Right renal pelvis (tissue), 4 donors: ENCODE measurements at regions not wholly inside any gene's neighbourhood (a gene's known extent, or its start where the extent isn't known, plus 50 kb on each side); places are given as distances from the start of the nearest gene placed in this dataset.
A peak's percentile ranks its signal among the peaks of the same experiment; 100 is the strongest.
"Not testable (repeated sequence)": the region's sequence is repeated elsewhere in the genome, so short reads cannot be mapped to it uniquely, and the experiment has no call there.

Experiments used
- DNase-seq, 4 donors: peaks; one replicate each; pipeline ENCODE4 v3.0.0-alpha.2; 2013; ENCODE audit warnings: low read depth in 4 of 4, low spot score in 3 of 4, missing footprints in 1 of 4

GRCh38 chr9:2387166-2387565 lies 234.4 kb upstream of the VLDLR start:
- no peak for DNase-seq

GRCh38 chr9:2389404-2389803 lies 232.2 kb upstream of the VLDLR start:
- no peak for DNase-seq

- DNase-seq: no peak
These were observed 231.6 kb upstream of the VLDLR start for GRCh38 chr9:2390028-2390427.

GRCh38 chr9:2391509-2392132 lies 230.0 kb upstream of the VLDLR start:
- not testable (repeated sequence) for DNase-seq

- not testable (repeated sequence) for DNase-seq
These were observed 227.4 kb upstream of the VLDLR start for GRCh38 chr9:2394087-2394741.

GRCh38 chr9:2395814-2396612 lies 225.6 kb upstream of the VLDLR start:
- DNase-seq: no peak

GRCh38 chr9:2396622-2397285 lies 224.8 kb upstream of the VLDLR start:
- no peak for DNase-seq

GRCh38 chr9:2397875-2398274 lies 223.7 kb upstream of the VLDLR start:
- DNase-seq: not testable (repeated sequence)

- DNase-seq: not testable (repeated sequence)
These were observed 219.8 kb upstream of the VLDLR start for GRCh38 chr9:2401746-2402145.

- no peak for DNase-seq
These were observed 217.9 kb upstream of the VLDLR start for GRCh38 chr9:2403701-2404100.

- DNase-seq: no peak
These were observed 215.3 kb upstream of the VLDLR start for GRCh38 chr9:2406252-2406651.

GRCh38 chr9:2407450-2407849 lies 214.1 kb upstream of the VLDLR start:
- no peak for DNase-seq

- no peak for DNase-seq
These were observed 209.9 kb upstream of the VLDLR start for GRCh38 chr9:2411459-2412215.

GRCh38 chr9:2413160-2413805 lies 208.3 kb upstream of the VLDLR start:
- peak in 2 of 4 donors; percentile 23 to 39 for DNase-seq

- DNase-seq: no peak
These were observed 207.1 kb upstream of the VLDLR start for GRCh38 chr9:2414465-2414864.

GRCh38 chr9:2415326-2415725 lies 206.3 kb upstream of the VLDLR start:
- DNase-seq: no peak

- DNase-seq: no peak
These were observed 203.9 kb upstream of the VLDLR start for GRCh38 chr9:2417730-2418129.

- DNase-seq: peak in 1 of 4 donors; percentile 44
These were observed 203.0 kb upstream of the VLDLR start for GRCh38 chr9:2418619-2419018.

GRCh38 chr9:2419347-2419746 lies 202.2 kb upstream of the VLDLR start:
- no peak for DNase-seq

GRCh38 chr9:2420543-2420942 lies 201.0 kb upstream of the VLDLR start:
- no peak for DNase-seq
